Psoas muscle (tissue), 7 donors: ENCODE measurements at regions not wholly inside any gene's neighbourhood (a gene's known extent, or its start where the extent isn't known, plus 50 kb on each side); places are given as distances from the start of the nearest gene placed in this dataset.

Source experiments
- ATAC-seq, 4 donors: fragments of 200-7000 bp; cut with Tn5 transposase; one replicate each; pipeline ENCODE4 v1.9.1; 2020; ENCODE audit warnings: moderate library complexity in 3 of 4, mild to moderate bottlenecking in 2 of 4
- DNase-seq, 2 donors: peaks; one replicate each; pipeline ENCODE4 v3.0.0-alpha.2; 2020
- H3K27ac ChIP-seq: fragments of 200-600 bp; one replicate; pipeline ENCODE4 v1.8.0; 2022
- H3K27me3 ChIP-seq, 3 donors: fragments of 200-600 bp in 1 of 3; one replicate each; pipeline versions ENCODE4 v1.6.1 to v1.8.0; 2013 to 2022; ENCODE audit warnings: low read length in 2 of 3, mild to moderate bottlenecking in 2 of 3, moderate library complexity in 1 of 3; ENCODE audit not compliant: insufficient read depth in 3 of 3
- H3K36me3 ChIP-seq, 2 donors: fragments of 200-600 bp in 1 of 2; one replicate each; pipeline versions ENCODE4 v1.6.1 to v1.8.0; 2013 to 2022; ENCODE audit warnings: low read depth in 1 of 2, mild to moderate bottlenecking in 1 of 2, moderate library complexity in 1 of 2; ENCODE audit not compliant: insufficient read depth in 1 of 2
- H3K4me1 ChIP-seq: fragments of 200-600 bp; one replicate; pipeline ENCODE4 v1.8.0; 2022
- H3K4me3 ChIP-seq: fragments of 200-600 bp; one replicate; pipeline ENCODE4 v1.8.0; 2022; ENCODE audit warnings: mild to moderate bottlenecking
- H3K9me3 ChIP-seq: fragments of 200-600 bp; one replicate; pipeline ENCODE4 v1.8.0; 2022
- WGBS, 3 donors: extraction: QIAGEN DNeasy Blood & Tissue Kit; methylation state at CpG; one replicate each; pipeline versions ENCODE4 v1.1.6 to v1.1.7; 2013; 5-methylcytosine and 5-hydroxymethylcytosine counted together
- intact Hi-C, 2 donors: fragments of 100-400 bp; cut with DNase I; formaldehyde crosslinking; loops; one replicate each; pipeline versions ENCODE4 v1.11.0 to v1.14.2; 2022
- TF ChIP-seq, protein P1 (sequence below): fragments of 200-600 bp; IDR thresholded peaks from one replicate; pipeline ENCODE4 v1.8.0; 2022; ENCODE audit warnings: antibody characterized with exemption
- donor health status: healthy with polysubstance abuse.
- donor health status: DM: no; HTN: no; CAD: no; lungs with moderate emphysema.
- donor health status: Bipolar disorder and iron deficiency.
- donor health status: healthy.
- donor health status: DM: yes; HTN: yes; CAD: no.
- donor health status: DM: no; HTN: no; CAD: no.
- donor health status: DM: yes; HTN: yes; CAD: no.

DNA sequence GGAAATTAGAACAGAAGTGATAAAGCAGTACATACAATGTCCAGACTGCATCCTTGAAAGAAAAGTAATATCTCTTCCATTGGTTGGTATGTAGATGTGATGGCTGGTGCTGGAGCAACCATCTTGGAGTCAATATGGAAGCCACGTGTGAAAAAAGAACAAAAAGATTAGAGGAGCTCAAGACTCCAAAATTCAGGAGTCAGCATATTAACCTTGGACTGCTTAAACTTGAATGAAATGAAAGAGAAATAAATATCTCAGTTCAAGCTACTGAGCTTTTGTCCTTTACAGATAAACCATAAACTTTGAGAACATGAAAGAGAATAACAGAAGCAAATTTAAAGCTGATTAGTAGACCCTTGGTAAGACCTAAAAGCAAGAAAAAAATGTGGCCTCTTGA, 197.9 kb downstream of the HS3ST3B1 start:
- H3K9me3 ChIP-seq, result no peaks in the 10 kb centered on the region
- no peaks in the 10 kb centered on the region for H3K36me3 ChIP-seq
- no peak overlapping the region for H3K27ac ChIP-seq
- DNase-seq (no peak), ATAC-seq (no peak)
- intact Hi-C loops, result no loop called here
- H3K4me1 ChIP-seq, result no peaks in the 10 kb centered on the region
- TF ChIP-seq, protein P1, sequence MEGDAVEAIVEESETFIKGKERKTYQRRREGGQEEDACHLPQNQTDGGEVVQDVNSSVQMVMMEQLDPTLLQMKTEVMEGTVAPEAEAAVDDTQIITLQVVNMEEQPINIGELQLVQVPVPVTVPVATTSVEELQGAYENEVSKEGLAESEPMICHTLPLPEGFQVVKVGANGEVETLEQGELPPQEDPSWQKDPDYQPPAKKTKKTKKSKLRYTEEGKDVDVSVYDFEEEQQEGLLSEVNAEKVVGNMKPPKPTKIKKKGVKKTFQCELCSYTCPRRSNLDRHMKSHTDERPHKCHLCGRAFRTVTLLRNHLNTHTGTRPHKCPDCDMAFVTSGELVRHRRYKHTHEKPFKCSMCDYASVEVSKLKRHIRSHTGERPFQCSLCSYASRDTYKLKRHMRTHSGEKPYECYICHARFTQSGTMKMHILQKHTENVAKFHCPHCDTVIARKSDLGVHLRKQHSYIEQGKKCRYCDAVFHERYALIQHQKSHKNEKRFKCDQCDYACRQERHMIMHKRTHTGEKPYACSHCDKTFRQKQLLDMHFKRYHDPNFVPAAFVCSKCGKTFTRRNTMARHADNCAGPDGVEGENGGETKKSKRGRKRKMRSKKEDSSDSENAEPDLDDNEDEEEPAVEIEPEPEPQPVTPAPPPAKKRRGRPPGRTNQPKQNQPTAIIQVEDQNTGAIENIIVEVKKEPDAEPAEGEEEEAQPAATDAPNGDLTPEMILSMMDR, result no peak
- no peak overlapping the region for H3K4me3 ChIP-seq
- WGBS, 3 donors, result 69 to 82% (median 74%) methylated on average over 1 of the region's 1 CpG
- no peaks in the 10 kb centered on the region for H3K27me3 ChIP-seq

DNA sequence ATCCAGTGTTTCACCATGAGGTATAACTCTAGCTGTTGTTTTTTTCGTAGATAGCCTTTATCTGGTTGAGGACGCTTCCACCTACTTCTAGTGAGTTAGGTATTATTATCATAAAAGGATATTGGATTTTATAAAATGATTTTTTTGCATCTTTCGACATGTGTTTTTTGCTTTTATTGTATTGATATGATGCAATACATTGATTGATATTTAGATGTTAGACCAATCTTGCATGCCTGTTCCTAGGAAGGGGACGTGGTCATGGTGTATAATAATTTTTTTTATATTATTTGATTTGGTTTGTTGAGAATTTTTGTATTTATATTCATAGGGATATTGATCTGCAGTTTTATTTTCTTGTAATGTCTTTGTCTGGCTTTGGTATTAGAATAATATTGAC, 193.3 kb downstream of the HS3ST3B1 start:
- Histone ChIP-seq H3K36me3 (no peaks in the 10 kb centered on the region), H3K4me3 (no peak overlapping the region), H3K27ac (no peak overlapping the region), H3K4me1 (no peaks in the 10 kb centered on the region), H3K9me3 (no peaks in the 10 kb centered on the region), H3K27me3 (no peaks in the 10 kb centered on the region)
- no peak for DNase-seq
- WGBS, 3 donors, result 73 to 90% (median 77%) methylated on average over 4 of the region's 4 CpGs
- TF ChIP-seq, protein P1, result no peak
- intact Hi-C loops, result no loop called here
- no peak for ATAC-seq

DNA sequence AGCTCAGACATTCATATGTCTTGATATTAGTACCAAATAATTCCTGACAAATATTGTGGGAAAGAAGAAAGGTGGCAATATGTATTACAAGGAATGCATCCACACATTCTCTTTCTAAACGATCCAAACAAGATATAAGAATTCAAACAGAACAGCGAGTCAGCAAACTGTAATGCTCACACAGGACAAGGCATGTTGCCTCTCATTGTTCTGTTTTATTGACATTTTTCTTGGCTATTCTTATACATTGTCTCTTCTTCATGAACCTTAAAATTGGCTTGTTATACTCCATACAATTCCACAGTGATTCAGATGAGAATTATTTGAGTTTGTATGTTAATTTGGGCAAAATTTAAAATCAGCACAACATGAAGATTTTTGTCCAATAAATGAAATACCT, 189.1 kb downstream of the HS3ST3B1 start:
- intact Hi-C loops, result no loop called here

DNA sequence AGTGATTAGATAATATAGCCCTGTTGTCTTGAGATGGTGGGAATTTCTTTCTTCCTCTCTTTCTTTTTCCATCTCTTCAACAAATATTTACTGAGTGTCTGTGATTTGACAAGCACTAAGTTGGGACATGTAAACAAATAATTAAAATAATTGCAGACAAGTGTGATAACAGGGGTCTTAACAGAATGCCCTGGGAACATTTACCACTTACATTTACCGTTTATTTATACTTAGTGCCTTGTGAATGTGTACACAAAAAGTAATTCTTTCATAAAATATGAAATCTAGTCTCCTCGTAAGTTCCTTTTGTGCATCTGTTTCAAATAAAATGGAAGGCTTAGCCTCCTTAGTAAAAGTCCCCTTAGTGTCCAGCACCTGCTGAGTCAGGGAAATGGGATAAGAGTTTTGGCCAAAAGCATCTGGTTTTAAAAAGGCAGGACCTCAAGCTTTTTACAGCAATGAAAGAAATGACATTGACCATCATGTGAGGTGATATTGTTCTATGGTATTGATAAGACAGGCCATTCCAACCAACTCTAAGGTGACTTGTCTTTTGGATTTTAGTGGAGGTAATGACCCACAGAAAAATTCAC, 188.2 kb downstream of the HS3ST3B1 start:
- no peaks in the 10 kb centered on the region for H3K27me3 ChIP-seq
- intact Hi-C loops, result no loop called here
- 52 to 72% (median 64%) methylated on average over 2 of the region's 2 CpGs for WGBS, 3 donors
- no peak overlapping the region for H3K27ac ChIP-seq
- no peak for ATAC-seq
- no peaks in the 10 kb centered on the region for H3K9me3 ChIP-seq
- TF ChIP-seq, protein P1, result no peak
- H3K4me3 ChIP-seq, result no peak overlapping the region
- H3K36me3 ChIP-seq, result no peaks in the 10 kb centered on the region
- no peaks in the 10 kb centered on the region for H3K4me1 ChIP-seq
- no peak for DNase-seq

More for the DNA sequence above, 189.1 kb downstream of the HS3ST3B1 start:
- H3K4me3 ChIP-seq, result no peak overlapping the region
- H3K4me1 ChIP-seq, result no peaks in the 10 kb centered on the region
- no peaks in the 10 kb centered on the region for H3K36me3 ChIP-seq
- 83 to 87% (median 85%) methylated on average over 2 of the region's 2 CpGs for WGBS, 3 donors
- no peaks in the 10 kb centered on the region for H3K9me3 ChIP-seq
- no peak for DNase-seq
- ATAC-seq, result no peak
- TF ChIP-seq, protein P1, result no peak
- no peaks in the 10 kb centered on the region for H3K27me3 ChIP-seq
- no peak overlapping the region for H3K27ac ChIP-seq

DNA sequence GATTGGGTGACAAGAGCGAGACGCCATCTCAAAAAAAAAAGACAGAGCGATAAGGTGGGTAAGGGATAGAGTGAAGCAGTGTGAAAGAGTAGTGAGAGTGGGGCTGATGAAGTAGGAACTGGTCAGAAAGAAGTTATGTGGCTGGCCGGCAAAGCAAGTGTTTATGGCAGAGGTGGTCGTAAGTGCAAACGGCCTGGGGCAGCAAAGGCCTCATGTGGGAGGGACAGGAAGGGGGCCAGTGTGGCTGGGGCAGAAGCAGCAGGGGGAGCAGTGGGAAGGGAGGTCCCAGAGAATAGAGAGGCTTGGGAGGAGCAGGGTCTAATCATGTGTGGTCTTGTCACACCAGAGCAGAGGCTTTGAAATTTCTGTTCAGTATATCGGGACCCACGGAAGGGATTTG, 186.2 kb downstream of the HS3ST3B1 start:
- intact Hi-C loops, result no loop called here
- no peak overlapping the region for H3K27ac ChIP-seq
- no peaks in the 10 kb centered on the region for H3K27me3 ChIP-seq
- H3K36me3 ChIP-seq, result no peaks in the 10 kb centered on the region
- TF ChIP-seq, protein P1, result no peak
- no peaks in the 10 kb centered on the region for H3K9me3 ChIP-seq
- DNase-seq, result no peak
- H3K4me1 ChIP-seq, result no peaks in the 10 kb centered on the region
- no peak for ATAC-seq
- 80 to 89% (median 83%) methylated on average over 8 of the region's 8 CpGs for WGBS, 3 donors
- H3K4me3 ChIP-seq, result no peak overlapping the region
